ENCODE measurements at regions not wholly inside any gene's neighbourhood (a gene's known extent, or its start where the extent isn't known, plus 50 kb on each side); places are given as distances from the start of the nearest gene placed in this dataset.

DNA sequence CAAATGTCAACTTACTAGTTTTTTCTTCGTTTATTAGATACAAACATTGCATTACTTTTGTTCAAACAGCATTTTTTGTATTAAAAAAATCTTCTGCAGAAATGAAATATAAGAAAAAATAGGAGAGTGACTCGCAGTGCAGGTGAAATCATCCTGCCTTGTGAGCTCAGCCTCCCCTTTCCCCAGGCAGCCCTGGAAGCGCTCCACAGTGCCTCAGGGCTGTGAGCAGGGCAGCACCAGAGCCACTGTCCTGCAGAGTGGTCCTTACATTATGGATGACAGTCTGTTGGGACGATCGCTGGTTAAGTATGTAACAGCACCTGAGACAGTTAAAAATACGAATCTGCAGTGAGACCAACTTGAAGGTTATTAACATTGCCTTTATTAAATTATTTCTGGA is 695.4 kb upstream of the POM121L12 start:
- TF ChIP-seq POLR2A (IDR thresholded peaks at IDR 0.05) = no peak
- no peak for TF ChIP-seq CTCF (IDR thresholded peaks at IDR 0.05)
- no peak for TF ChIP-seq POLR2AphosphoS5 (IDR thresholded peaks at IDR 0.05)

Measured in breast epithelium (tissue), 3 donors.